ENCODE measurements at regions not wholly inside any gene's neighbourhood (a gene's known extent, or its start where the extent isn't known, plus 50 kb on each side); places are given as distances from the start of the nearest gene placed in this dataset.
"Not testable (repeated sequence)": the region's sequence is repeated elsewhere in the genome, so short reads cannot be mapped to it uniquely, and the experiment has no call there.

GRCh38 chr5:68830377-68830898, 263.4 kb upstream of the SLC30A5 start:
- no peak for DNase-seq

- no peak for DNase-seq
These were observed 259.3 kb upstream of the SLC30A5 start for GRCh38 chr5:68834491-68834981.

GRCh38 chr5:68838157-68838718, 255.6 kb upstream of the SLC30A5 start:
- no peak for DNase-seq

- DNase-seq = no peak
These were observed 254.7 kb upstream of the SLC30A5 start for GRCh38 chr5:68839019-68839552.

- no peak for DNase-seq
These were observed 250.0 kb upstream of the SLC30A5 start for GRCh38 chr5:68843624-68844364.

GRCh38 chr5:68845131-68845530, 248.7 kb upstream of the SLC30A5 start:
- DNase-seq = no peak

GRCh38 chr5:68846828-68847227, 247.0 kb upstream of the SLC30A5 start:
- no peak for DNase-seq

- DNase-seq = no peak
These were observed 245.7 kb upstream of the SLC30A5 start for GRCh38 chr5:68848091-68848490.

- DNase-seq = no peak
These were observed 244.7 kb upstream of the SLC30A5 start for GRCh38 chr5:68849103-68849502.

- DNase-seq = no peak
These were observed 243.9 kb upstream of the SLC30A5 start for GRCh38 chr5:68849906-68850305.

GRCh38 chr5:68861099-68861498, 232.7 kb upstream of the SLC30A5 start:
- DNase-seq = no peak

- no peak for DNase-seq
These were observed 231.3 kb upstream of the SLC30A5 start for GRCh38 chr5:68862560-68862959.

GRCh38 chr5:68865192-68865591, 228.6 kb upstream of the SLC30A5 start:
- DNase-seq = not testable (repeated sequence)

- DNase-seq = no peak
These were observed 221.6 kb upstream of the SLC30A5 start for GRCh38 chr5:68872088-68872839.

- no peak for DNase-seq
These were observed 220.6 kb upstream of the SLC30A5 start for GRCh38 chr5:68873198-68873597.

GRCh38 chr5:68875351-68875750, 218.5 kb upstream of the SLC30A5 start:
- DNase-seq = no peak

- DNase-seq = no peak
These were observed 210.4 kb upstream of the SLC30A5 start for GRCh38 chr5:68883436-68883835.

- DNase-seq = no peak
These were observed 209.6 kb upstream of the SLC30A5 start for GRCh38 chr5:68884144-68884754.

- DNase-seq = no peak
These were observed 208.9 kb upstream of the SLC30A5 start for GRCh38 chr5:68884883-68885282.

GRCh38 chr5:68886814-68887213, 207.0 kb upstream of the SLC30A5 start:
- no peak for DNase-seq

GRCh38 chr5:68891718-68892117, 202.1 kb upstream of the SLC30A5 start:
- DNase-seq = no peak

GRCh38 chr5:68894673-68895072, 199.1 kb upstream of the SLC30A5 start:
- no peak for DNase-seq

GRCh38 chr5:68898951-68899471, 194.8 kb upstream of the SLC30A5 start:
- peak; percentile 9 for DNase-seq
